ENCODE measurements at regions not wholly inside any gene's neighbourhood (a gene's known extent, or its start where the extent isn't known, plus 50 kb on each side); places are given as distances from the start of the nearest gene placed in this dataset.

GRCh38 chr6:26286168-26286877 lies 78.7 kb upstream of the BTN3A2 start:
- TF ChIP-seq, protein P1, sequence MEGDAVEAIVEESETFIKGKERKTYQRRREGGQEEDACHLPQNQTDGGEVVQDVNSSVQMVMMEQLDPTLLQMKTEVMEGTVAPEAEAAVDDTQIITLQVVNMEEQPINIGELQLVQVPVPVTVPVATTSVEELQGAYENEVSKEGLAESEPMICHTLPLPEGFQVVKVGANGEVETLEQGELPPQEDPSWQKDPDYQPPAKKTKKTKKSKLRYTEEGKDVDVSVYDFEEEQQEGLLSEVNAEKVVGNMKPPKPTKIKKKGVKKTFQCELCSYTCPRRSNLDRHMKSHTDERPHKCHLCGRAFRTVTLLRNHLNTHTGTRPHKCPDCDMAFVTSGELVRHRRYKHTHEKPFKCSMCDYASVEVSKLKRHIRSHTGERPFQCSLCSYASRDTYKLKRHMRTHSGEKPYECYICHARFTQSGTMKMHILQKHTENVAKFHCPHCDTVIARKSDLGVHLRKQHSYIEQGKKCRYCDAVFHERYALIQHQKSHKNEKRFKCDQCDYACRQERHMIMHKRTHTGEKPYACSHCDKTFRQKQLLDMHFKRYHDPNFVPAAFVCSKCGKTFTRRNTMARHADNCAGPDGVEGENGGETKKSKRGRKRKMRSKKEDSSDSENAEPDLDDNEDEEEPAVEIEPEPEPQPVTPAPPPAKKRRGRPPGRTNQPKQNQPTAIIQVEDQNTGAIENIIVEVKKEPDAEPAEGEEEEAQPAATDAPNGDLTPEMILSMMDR (IDR thresholded peaks at IDR 0.05) = no peak
- TF ChIP-seq RCOR1 (IDR thresholded peaks at IDR 0.05; ENCODE audit: low read length) = peak; percentile 58; the same call in 1 of the 2 replicates
- TF ChIP-seq NFIC (IDR thresholded peaks at IDR 0.05; ENCODE audit: borderline replicate concordance) = no peak
- TF ChIP-seq, protein P2, sequence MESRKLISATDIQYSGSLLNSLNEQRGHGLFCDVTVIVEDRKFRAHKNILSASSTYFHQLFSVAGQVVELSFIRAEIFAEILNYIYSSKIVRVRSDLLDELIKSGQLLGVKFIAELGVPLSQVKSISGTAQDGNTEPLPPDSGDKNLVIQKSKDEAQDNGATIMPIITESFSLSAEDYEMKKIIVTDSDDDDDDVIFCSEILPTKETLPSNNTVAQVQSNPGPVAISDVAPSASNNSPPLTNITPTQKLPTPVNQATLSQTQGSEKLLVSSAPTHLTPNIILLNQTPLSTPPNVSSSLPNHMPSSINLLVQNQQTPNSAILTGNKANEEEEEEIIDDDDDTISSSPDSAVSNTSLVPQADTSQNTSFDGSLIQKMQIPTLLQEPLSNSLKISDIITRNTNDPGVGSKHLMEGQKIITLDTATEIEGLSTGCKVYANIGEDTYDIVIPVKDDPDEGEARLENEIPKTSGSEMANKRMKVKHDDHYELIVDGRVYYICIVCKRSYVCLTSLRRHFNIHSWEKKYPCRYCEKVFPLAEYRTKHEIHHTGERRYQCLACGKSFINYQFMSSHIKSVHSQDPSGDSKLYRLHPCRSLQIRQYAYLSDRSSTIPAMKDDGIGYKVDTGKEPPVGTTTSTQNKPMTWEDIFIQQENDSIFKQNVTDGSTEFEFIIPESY (IDR thresholded peaks at IDR 0.05; ENCODE audit: borderline replicate concordance, low read depth) = peak; percentile 25; the same call in 1 of the 2 replicates
- TF ChIP-seq, protein P3, sequence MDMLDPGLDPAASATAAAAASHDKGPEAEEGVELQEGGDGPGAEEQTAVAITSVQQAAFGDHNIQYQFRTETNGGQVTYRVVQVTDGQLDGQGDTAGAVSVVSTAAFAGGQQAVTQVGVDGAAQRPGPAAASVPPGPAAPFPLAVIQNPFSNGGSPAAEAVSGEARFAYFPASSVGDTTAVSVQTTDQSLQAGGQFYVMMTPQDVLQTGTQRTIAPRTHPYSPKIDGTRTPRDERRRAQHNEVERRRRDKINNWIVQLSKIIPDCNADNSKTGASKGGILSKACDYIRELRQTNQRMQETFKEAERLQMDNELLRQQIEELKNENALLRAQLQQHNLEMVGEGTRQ (IDR thresholded peaks at IDR 0.05; ENCODE audit: borderline replicate concordance, low read depth, low read length) = no peak
- no peak for TF ChIP-seq SMC3 (IDR thresholded peaks at IDR 0.05; ENCODE audit: low read depth, low read length)
- peak; percentile 89 for TF ChIP-seq TEAD4 (IDR thresholded peaks at IDR 0.05; ENCODE audit: borderline replicate concordance, insufficient read depth)
- no peak for TF ChIP-seq NRF1 (IDR thresholded peaks at IDR 0.05; ENCODE audit: low read depth, low read length)
- no peak for TF ChIP-seq MXI1 (IDR thresholded peaks at IDR 0.05; ENCODE audit: low read depth, low read length)

Measured in SK-N-SH (cell line).